H9 (cell line): ENCODE measurements at regions not wholly inside any gene's neighbourhood (a gene's known extent, or its start where the extent isn't known, plus 50 kb on each side); places are given as distances from the start of the nearest gene placed in this dataset.

Experiments
- DNase-seq: peaks from one replicate; pipeline ENCODE4 v3.0.0-alpha.2; 2017
- H2AFZ ChIP-seq: one replicate; pipeline ENCODE4 v1.6.1; 2013; ENCODE audit warnings: mild to moderate bottlenecking, low read length, control low read depth, moderate library complexity
- H2AK5ac ChIP-seq: 2 replicates; pipeline ENCODE4 v1.6.1; 2013; ENCODE audit warnings: low read length, control low read depth, mixed read lengths; ENCODE audit not compliant: insufficient read length
- H2BK120ac ChIP-seq: one replicate; pipeline ENCODE4 v1.6.1; 2013; ENCODE audit warnings: low read depth, mild to moderate bottlenecking, low read length, control low read depth, inconsistent platforms; ENCODE audit not compliant: poor library complexity, severe bottlenecking
- H2BK12ac ChIP-seq: 2 replicates; pipeline ENCODE4 v1.6.1; 2013; ENCODE audit warnings: low read length, control low read depth, mixed read lengths, low read depth; ENCODE audit not compliant: insufficient read length
- H2BK15ac ChIP-seq: 2 replicates; pipeline ENCODE4 v1.6.1; 2013; ENCODE audit warnings: low read depth, low read length, control low read depth
- H2BK20ac ChIP-seq: one replicate; pipeline ENCODE4 v1.6.1; 2013; ENCODE audit warnings: low read depth, mild to moderate bottlenecking, low read length, control low read depth, inconsistent platforms; ENCODE audit not compliant: poor library complexity, severe bottlenecking
- H2BK5ac ChIP-seq: 2 replicates; pipeline ENCODE4 v1.6.1; 2013; ENCODE audit warnings: low read length, control low read depth, mixed read lengths; ENCODE audit not compliant: insufficient read length
- H3K14ac ChIP-seq: 2 replicates; pipeline ENCODE4 v1.6.1; 2013; ENCODE audit warnings: low read length, control low read depth; ENCODE audit not compliant: insufficient read depth
- H3K18ac ChIP-seq: 2 replicates; pipeline ENCODE4 v1.6.1; 2013; ENCODE audit warnings: low read depth, mild to moderate bottlenecking, mixed read lengths, low read length, control low read depth; ENCODE audit not compliant: insufficient read length
- H3K23ac ChIP-seq: 2 replicates; pipeline ENCODE4 v1.6.1; 2013; ENCODE audit warnings: low read length, control low read depth, mixed read lengths, low read depth; ENCODE audit not compliant: insufficient read length
- H3K23me2 ChIP-seq: 2 replicates; pipeline ENCODE4 v1.6.1; 2013; ENCODE audit warnings: low read depth, mild to moderate bottlenecking, mixed read lengths, low read length, control low read depth; ENCODE audit not compliant: insufficient read length, poor library complexity, severe bottlenecking
- H3K27ac ChIP-seq: 2 replicates; pipeline ENCODE4 v1.5.1; 2013; ENCODE audit warnings: low read length, control low read depth, mixed read lengths, low read depth; ENCODE audit not compliant: insufficient read length
- H3K27me3 ChIP-seq: 2 replicates; pipeline ENCODE4 v1.6.1; 2013; ENCODE audit warnings: low read length, control low read depth, inconsistent platforms; ENCODE audit not compliant: insufficient read depth
- H3K4ac ChIP-seq: 2 replicates; pipeline ENCODE4 v1.6.1; 2013; ENCODE audit warnings: low read depth, mild to moderate bottlenecking, control low read depth, inconsistent platforms, low read length, moderate library complexity
- H3K4me1 ChIP-seq: 2 replicates; pipeline ENCODE4 v1.6.1; 2013; ENCODE audit warnings: low read length, control low read depth, inconsistent platforms; ENCODE audit not compliant: insufficient read depth
- H3K4me2 ChIP-seq: 2 replicates; pipeline ENCODE4 v1.6.1; 2013; ENCODE audit warnings: low read length, control low read depth, mixed read lengths; ENCODE audit not compliant: insufficient read length, insufficient read depth
- H3K56ac ChIP-seq: 2 replicates; pipeline ENCODE4 v1.6.1; 2013; ENCODE audit warnings: low read depth, mild to moderate bottlenecking, mixed read lengths, low read length, control low read depth; ENCODE audit not compliant: insufficient read length
- H3K79me1 ChIP-seq: 2 replicates; pipeline ENCODE4 v1.6.1; 2013; ENCODE audit warnings: low read depth, mild to moderate bottlenecking, moderate library complexity, low read length, control low read depth, inconsistent platforms; ENCODE audit not compliant: insufficient read depth, poor library complexity, severe bottlenecking
- H3K79me2 ChIP-seq: 2 replicates; pipeline ENCODE4 v1.6.1; 2013; ENCODE audit warnings: low read length, control low read depth, inconsistent platforms; ENCODE audit not compliant: insufficient read depth
- H3K9ac ChIP-seq: 2 replicates; pipeline ENCODE4 v1.6.1; 2013; ENCODE audit warnings: low read length, control low read depth, mixed read lengths; ENCODE audit not compliant: insufficient read length; ENCODE audit errors: extremely low read depth
- H3K9me3 ChIP-seq: one replicate; pipeline ENCODE4 v1.6.1; 2013; ENCODE audit warnings: low read depth, low read length, inconsistent platforms; ENCODE audit not compliant: control insufficient read depth
- H3T11ph ChIP-seq: one replicate; pipeline ENCODE4 v1.6.1; 2013; ENCODE audit warnings: mild to moderate bottlenecking, low read length, control low read depth, inconsistent platforms
- H4K20me1 ChIP-seq: one replicate; pipeline ENCODE4 v1.6.1; 2013; ENCODE audit not compliant: control insufficient read depth, insufficient read length, insufficient read depth
- H4K5ac ChIP-seq: 2 replicates; pipeline ENCODE4 v1.6.1; 2013; ENCODE audit warnings: low read depth, mild to moderate bottlenecking, mixed read lengths, low read length, control low read depth; ENCODE audit not compliant: insufficient read length
- H4K8ac ChIP-seq: replicated peaks from 2 replicates; pipeline ENCODE4 v1.6.1; 2013; ENCODE audit warnings: low read length, control low read depth, mixed read lengths, low read depth; ENCODE audit not compliant: insufficient read length
- H4K91ac ChIP-seq: 2 replicates; pipeline ENCODE4 v1.6.1; 2013; ENCODE audit warnings: low read depth, mild to moderate bottlenecking, moderate library complexity, mixed read lengths, low read length, control low read depth; ENCODE audit not compliant: insufficient read length
- H3K27ac Mint-ChIP-seq, 3 experiments: 2 replicates in 2 of 3; 3 replicates in 1 of 3; pipeline ENCODE4 v1.8.0; 2020 to 2021; ENCODE audit warnings: mixed read lengths in 3 of 3, mild to moderate bottlenecking in 1 of 3, moderate library complexity in 1 of 3
- H3K27me3 Mint-ChIP-seq: 2 replicates; pipeline ENCODE4 v1.8.0; 2021; ENCODE audit warnings: low read depth, mild to moderate bottlenecking, moderate library complexity, mixed read lengths
- H3K36me3 Mint-ChIP-seq, 3 experiments: 2 replicates in 2 of 3; 3 replicates in 1 of 3; pipeline ENCODE4 v1.8.0; 2020 to 2021; ENCODE audit warnings: low read depth in 3 of 3, mixed read lengths in 3 of 3; ENCODE audit not compliant: insufficient read depth in 1 of 3
- H3K4me1 Mint-ChIP-seq, 2 experiments: 2 replicates each; pipeline ENCODE4 v1.8.0; 2020; ENCODE audit warnings: mixed read lengths in 2 of 2
- H3K4me3 Mint-ChIP-seq, 2 experiments: 2 replicates in 1 of 2; 3 replicates in 1 of 2; pipeline ENCODE4 v1.8.0; 2020 to 2021; ENCODE audit warnings: mild to moderate bottlenecking in 2 of 2, mixed read lengths in 2 of 2, moderate library complexity in 1 of 2
- H3K9me3 Mint-ChIP-seq, 2 experiments: 2 replicates in 1 of 2; 3 replicates in 1 of 2; pipeline ENCODE4 v1.8.0; 2020; ENCODE audit warnings: mild to moderate bottlenecking in 2 of 2, mixed read lengths in 2 of 2, moderate library complexity in 1 of 2
- WGBS: extraction: QIAGEN DNeasy Blood & Tissue Kit; methylation state at CpG from one replicate; pipeline ENCODE4 v1.1.7; 2013; ENCODE audit warnings: missing lambda C conversion rate, low lambda C conversion rate, mixed read lengths; ENCODE audit not compliant: insufficient read length; ENCODE audit errors: extremely low coverage; 5-methylcytosine and 5-hydroxymethylcytosine counted together
- TF ChIP-seq, protein P1 (sequence below): fragments of 200-600 bp; sonication (generic); conservative IDR thresholded peaks from 3 replicates; pipeline ENCODE4 v1.8.0; 2021; ENCODE audit warnings: antibody characterized with exemption, mild to moderate bottlenecking

DNA sequence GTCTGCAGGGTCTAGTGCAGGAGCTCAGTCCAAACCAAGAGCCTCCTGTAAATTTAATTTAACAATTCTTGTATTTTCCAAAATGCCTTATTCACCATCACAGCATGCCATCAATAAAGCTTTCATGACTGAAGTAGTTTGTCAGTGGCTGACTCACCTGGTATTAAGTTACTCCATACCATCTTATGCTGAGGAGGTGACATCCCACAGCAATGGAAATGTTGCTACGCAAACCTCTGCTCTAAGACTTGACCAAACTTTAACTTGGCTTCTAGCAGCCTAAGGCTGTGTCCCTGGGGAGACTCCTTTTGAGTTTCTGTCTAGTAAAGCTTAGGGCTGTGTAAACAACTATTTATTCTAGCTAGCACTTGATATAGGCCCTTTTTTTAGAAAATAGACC, 1231.3 kb upstream of the CDH18 start:
- no CpG with 5 or more reads among the region's 1 CpG for WGBS
- H2BK20ac ChIP-seq = no peak overlapping the region
- H3K9me3 Mint-ChIP-seq = no peaks in the 10 kb centered on the region
- TF ChIP-seq, protein P1, sequence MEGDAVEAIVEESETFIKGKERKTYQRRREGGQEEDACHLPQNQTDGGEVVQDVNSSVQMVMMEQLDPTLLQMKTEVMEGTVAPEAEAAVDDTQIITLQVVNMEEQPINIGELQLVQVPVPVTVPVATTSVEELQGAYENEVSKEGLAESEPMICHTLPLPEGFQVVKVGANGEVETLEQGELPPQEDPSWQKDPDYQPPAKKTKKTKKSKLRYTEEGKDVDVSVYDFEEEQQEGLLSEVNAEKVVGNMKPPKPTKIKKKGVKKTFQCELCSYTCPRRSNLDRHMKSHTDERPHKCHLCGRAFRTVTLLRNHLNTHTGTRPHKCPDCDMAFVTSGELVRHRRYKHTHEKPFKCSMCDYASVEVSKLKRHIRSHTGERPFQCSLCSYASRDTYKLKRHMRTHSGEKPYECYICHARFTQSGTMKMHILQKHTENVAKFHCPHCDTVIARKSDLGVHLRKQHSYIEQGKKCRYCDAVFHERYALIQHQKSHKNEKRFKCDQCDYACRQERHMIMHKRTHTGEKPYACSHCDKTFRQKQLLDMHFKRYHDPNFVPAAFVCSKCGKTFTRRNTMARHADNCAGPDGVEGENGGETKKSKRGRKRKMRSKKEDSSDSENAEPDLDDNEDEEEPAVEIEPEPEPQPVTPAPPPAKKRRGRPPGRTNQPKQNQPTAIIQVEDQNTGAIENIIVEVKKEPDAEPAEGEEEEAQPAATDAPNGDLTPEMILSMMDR = no peak
- DNase-seq = no peak
- no peak overlapping the region for H3K23ac ChIP-seq
- no peaks in the 10 kb centered on the region for H3K27me3 Mint-ChIP-seq
- no peak overlapping the region for H3T11ph ChIP-seq
- no peaks in the 10 kb centered on the region for H3K79me2 ChIP-seq
- no peaks in the 10 kb centered on the region for H3K9me3 ChIP-seq
- H3K18ac ChIP-seq = no peak overlapping the region
- H3K79me1 ChIP-seq = no peaks in the 10 kb centered on the region
- no peak overlapping the region for H2BK5ac ChIP-seq
- no peak overlapping the region for H2BK15ac ChIP-seq
- H3K27ac Mint-ChIP-seq = no peak overlapping the region
- no peak overlapping the region for H3K4me2 ChIP-seq
- no peak overlapping the region for H3K4me3 Mint-ChIP-seq
- no peaks in the 10 kb centered on the region for H4K20me1 ChIP-seq
- no peak overlapping the region for H3K56ac ChIP-seq
- no peak overlapping the region for H3K4ac ChIP-seq
- no peak overlapping the region for H4K91ac ChIP-seq
- no peaks in the 10 kb centered on the region; the same call in 1 of the 2 replicates for H3K4me1 ChIP-seq
- no peaks in the 10 kb centered on the region for H3K36me3 Mint-ChIP-seq
- no peaks in the 10 kb centered on the region; a peak in 1 of 4 replicates for H3K4me1 Mint-ChIP-seq
- H3K14ac ChIP-seq = no peak overlapping the region
- no peaks in the 10 kb centered on the region for H3K27me3 ChIP-seq
- H2AFZ ChIP-seq = no peak overlapping the region
- H3K27ac ChIP-seq = no peak overlapping the region
- no peak overlapping the region for H4K8ac ChIP-seq
- no peak overlapping the region for H4K5ac ChIP-seq
- no peak overlapping the region for H2BK120ac ChIP-seq
- no peak overlapping the region for H2BK12ac ChIP-seq
- H3K23me2 ChIP-seq = no peaks in the 10 kb centered on the region
- no peak overlapping the region for H2AK5ac ChIP-seq
- no peak overlapping the region for H3K9ac ChIP-seq
